ENCODE measurements at regions not wholly inside any gene's neighbourhood (a gene's known extent, or its start where the extent isn't known, plus 50 kb on each side); places are given as distances from the start of the nearest gene placed in this dataset.
"Not testable (repeated sequence)": the region's sequence is repeated elsewhere in the genome, so short reads cannot be mapped to it uniquely, and the experiment has no call there.

- DNase-seq (ENCODE audit: low spot score) = not testable (repeated sequence)
Observed at GRCh38 chr2:226160617-226161016, 639.0 kb downstream of the IRS1 start.

DNA sequence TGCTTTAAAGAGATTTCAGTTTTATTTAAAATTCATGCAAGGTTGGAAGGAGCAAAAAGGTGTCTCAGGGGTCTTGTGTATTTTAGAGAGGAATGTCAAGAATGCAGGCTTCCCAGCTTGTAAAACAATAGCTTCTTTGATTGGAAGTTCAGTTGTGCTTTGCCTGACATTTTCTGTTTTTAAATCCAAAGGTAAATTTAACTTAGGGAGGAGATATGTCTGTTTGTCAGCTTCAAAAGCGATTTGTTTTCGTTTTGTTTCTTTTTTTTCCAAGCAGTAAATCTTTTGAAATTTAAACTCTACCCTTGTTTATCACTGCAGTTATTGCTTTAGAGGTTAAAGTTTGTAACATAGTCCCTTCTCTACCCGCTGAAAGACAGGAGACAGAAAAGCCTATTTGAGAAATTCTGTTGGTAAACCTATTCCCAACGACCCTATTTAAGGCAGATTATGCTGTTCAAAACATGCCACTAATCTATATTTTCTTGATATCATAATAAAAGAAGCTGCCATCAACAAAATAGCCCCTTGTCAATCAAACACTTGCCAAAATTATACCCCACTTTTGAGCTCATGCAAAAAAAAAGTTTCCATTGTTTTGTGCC is 639.6 kb downstream of the IRS1 start:
- DNase-seq (ENCODE audit: low spot score) = no peak

GRCh38 chr2:226158940-226159339 is 640.7 kb downstream of the IRS1 start:
- DNase-seq (ENCODE audit: low spot score) = no peak

- DNase-seq (ENCODE audit: low spot score) = no peak
Observed at GRCh38 chr2:226158229-226158628, 641.4 kb downstream of the IRS1 start.

GRCh38 chr2:226155093-226155875 is 644.3 kb downstream of the IRS1 start:
- DNase-seq (ENCODE audit: low spot score) = no peak

GRCh38 chr2:226154610-226155009 is 645.0 kb downstream of the IRS1 start:
- DNase-seq (ENCODE audit: low spot score) = no peak

DNA sequence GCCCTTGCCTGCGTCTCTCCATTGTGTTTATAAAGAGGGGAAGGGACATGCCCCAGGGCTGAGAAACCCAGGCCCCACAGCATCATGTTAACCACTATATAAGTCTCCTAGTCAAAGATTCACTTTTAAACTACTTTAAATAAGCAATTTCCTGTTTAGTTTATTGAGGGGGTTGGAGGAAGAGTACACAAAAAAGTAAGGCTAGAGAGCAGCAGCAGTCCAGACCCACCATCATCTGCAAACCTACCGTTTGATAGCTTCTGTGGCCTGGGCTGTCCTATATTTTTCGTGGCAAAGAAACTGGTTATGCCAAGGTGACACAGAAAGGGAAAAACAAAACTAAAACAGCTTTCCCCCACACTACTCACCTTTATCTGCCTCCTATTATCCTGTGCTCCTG is 646.1 kb downstream of the IRS1 start:
- DNase-seq (ENCODE audit: low spot score) = no peak

GRCh38 chr2:226151157-226151556 is 648.5 kb downstream of the IRS1 start:
- no peak for DNase-seq (ENCODE audit: low spot score)

GRCh38 chr2:226143091-226143490 is 656.5 kb downstream of the IRS1 start:
- no peak for DNase-seq (ENCODE audit: low spot score)

- no peak for DNase-seq (ENCODE audit: low spot score)
Observed at GRCh38 chr2:226142463-226142862, 657.2 kb downstream of the IRS1 start.

GRCh38 chr2:226140594-226140993 is 659.0 kb downstream of the IRS1 start:
- no peak for DNase-seq (ENCODE audit: low spot score)

- no peak for DNase-seq (ENCODE audit: low spot score)
Observed at GRCh38 chr2:226139759-226140158, 659.9 kb downstream of the IRS1 start.

DNA sequence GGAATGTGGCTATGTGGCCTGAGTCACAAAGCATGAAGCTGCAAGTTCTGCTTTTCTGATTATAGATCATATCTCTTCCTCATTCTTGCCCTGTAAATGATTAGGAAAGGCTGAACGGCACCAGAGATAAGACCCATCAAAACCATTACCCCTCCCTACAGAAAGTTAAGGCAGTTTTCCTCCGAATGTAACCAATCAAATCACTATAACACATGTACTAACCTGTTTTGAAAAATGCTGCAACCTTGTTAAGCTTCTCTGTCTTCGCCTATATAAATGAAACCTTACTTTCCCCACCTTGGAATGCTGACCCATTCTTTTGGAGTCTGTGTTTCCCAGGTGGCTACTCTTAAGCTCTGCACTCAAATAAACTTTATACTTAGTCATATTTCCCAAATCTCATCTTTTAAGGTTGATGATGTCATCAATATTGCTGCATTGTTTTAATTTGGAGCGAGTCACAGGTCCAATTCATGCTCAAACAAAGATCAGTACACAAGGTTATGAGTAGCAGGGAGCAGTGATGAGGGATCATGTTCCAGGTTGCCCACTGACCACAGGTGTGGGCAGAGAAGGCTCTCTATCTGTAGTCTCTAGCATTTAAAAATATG is 662.3 kb downstream of the IRS1 start:
- DNase-seq (ENCODE audit: low spot score) = no peak

GRCh38 chr2:226136739-226137138 is 662.9 kb downstream of the IRS1 start:
- DNase-seq (ENCODE audit: low spot score) = no peak

DNA sequence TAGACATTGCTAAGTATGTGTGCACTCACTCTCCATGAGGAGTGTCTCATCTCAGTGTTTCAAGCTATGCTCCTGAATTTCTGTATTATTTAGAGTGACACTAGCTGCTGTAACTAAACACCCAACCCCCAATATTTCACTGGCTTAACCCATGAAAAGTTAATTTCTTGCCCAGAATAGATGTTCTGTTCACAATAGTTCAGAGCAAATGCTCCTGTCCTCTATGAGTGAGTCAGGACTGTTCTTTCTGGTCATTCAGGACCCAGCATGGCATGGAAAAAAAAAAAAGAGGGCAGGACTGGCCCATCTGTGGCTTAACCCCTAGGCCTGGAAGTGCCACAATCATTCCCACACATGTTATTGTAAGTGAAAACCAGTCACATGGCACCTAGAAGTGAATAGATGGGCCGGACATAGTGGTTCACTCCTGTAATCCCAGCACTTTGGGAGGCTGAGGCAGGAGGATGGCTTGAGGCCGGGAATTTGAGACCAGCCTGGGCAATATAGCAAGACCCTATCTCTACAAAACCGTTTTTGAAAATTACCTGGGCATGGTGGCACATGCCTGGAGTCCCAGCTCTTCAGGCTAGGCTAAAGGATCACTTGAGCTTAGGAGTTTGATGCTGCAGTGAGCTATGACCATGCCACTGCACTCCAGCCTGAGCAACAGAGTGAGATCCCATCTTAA is 663.6 kb downstream of the IRS1 start:
- no peak for DNase-seq (ENCODE audit: low spot score)

- no peak for DNase-seq (ENCODE audit: low spot score)
Observed at GRCh38 chr2:226132323-226133215, 667.1 kb downstream of the IRS1 start.

- no peak for DNase-seq (ENCODE audit: low spot score)
Observed at GRCh38 chr2:226131299-226131784, 668.3 kb downstream of the IRS1 start.

GRCh38 chr2:226130192-226130591 is 669.4 kb downstream of the IRS1 start:
- DNase-seq (ENCODE audit: low spot score) = no peak

- no peak for DNase-seq (ENCODE audit: low spot score)
Observed at GRCh38 chr2:226127682-226128081, 671.9 kb downstream of the IRS1 start.

DNA sequence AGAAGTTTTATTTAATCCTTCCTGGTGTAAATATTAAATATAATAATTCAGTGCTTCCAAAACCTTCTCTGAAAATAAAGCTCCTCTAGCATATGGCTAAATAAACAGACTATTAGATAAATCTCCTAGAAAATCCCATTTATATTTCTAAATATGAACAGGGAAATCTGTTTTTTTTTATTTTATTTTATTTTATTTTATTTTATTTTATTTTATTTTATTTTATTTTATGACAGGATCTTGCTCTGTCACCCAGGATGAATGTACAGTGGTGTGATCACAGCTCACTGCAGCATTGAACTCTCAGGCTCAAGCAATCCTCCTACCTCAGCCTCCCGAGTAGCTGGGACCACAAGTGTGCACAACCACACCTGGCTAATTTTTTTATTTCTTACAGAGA is 673.5 kb downstream of the IRS1 start:
- no peak for DNase-seq (ENCODE audit: low spot score)

GRCh38 chr2:226125176-226125883 is 674.3 kb downstream of the IRS1 start:
- no peak for DNase-seq (ENCODE audit: low spot score)

Data from kidney capillary endothelial cell (primary cell).